ENCODE measurements at regions not wholly inside any gene's neighbourhood (a gene's known extent, or its start where the extent isn't known, plus 50 kb on each side); places are given as distances from the start of the nearest gene placed in this dataset.

DNA sequence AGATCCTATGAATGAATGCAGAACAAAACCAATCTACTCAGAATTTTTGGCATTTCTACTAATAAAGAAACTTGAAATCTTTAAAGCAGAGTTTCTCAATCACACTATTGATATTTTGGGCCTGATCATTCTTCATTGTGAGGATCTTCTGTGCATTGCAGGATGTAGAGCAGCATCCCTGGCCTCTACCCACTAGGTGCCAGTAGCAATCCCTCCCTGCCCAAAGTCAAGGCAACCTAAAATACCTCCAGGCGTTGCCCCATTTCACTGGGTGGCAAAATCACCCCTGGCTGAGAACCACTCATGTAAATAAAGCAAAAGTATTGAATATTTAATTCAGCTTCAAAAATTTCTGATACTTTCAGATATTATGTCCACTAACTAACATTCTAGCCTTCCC is 213.0 kb downstream of the SP3 start:
- intact Hi-C loops (cut with DNase I; ENCODE audit: low total_unique reads) = loop anchor here (5.0 kb wide), 1 partner anchor 120 kb away; no protein-coding TSS in a partner anchor
- Histone ChIP-seq H3K36me3 (no peaks in the 10 kb centered on the region), H3K4me3 (no peak overlapping the region), H3K27me3 (no peaks in the 10 kb centered on the region), H3K9me3 (no peaks in the 10 kb centered on the region), H3K4me1 (no peaks in the 10 kb centered on the region), H3K27ac (no peak overlapping the region)
- no peak for TF ChIP-seq POLR2A (IDR thresholded peaks at IDR 0.05)
- DNase-seq (ENCODE audit: low spot score in 2 of 2) = no peak

- DNase-seq (ENCODE audit: low spot score in 2 of 2) = no peak
- no peak overlapping the region for H3K27ac ChIP-seq
- intact Hi-C loops (cut with DNase I; ENCODE audit: low total_unique reads) = loop anchor here (5.0 kb wide), 1 partner anchor 121 kb away; no protein-coding TSS in a partner anchor
- H3K36me3 ChIP-seq = no peaks in the 10 kb centered on the region
- H3K4me1 ChIP-seq = no peaks in the 10 kb centered on the region
- H3K4me3 ChIP-seq = no peak overlapping the region
- H3K9me3 ChIP-seq = no peaks in the 10 kb centered on the region
- no peaks in the 10 kb centered on the region for H3K27me3 ChIP-seq
- TF ChIP-seq POLR2AphosphoS5 (IDR thresholded peaks at IDR 0.05) = no peak
- TF ChIP-seq POLR2A (IDR thresholded peaks at IDR 0.05) = no peak
- no peak for TF ChIP-seq CTCF (IDR thresholded peaks at IDR 0.05)
Measured at GRCh38 chr2:173753441-173753840, 211.7 kb downstream of the SP3 start.

- no peak for DNase-seq (ENCODE audit: low spot score in 2 of 2)
- H3K4me1 ChIP-seq = no peaks in the 10 kb centered on the region
- no peaks in the 10 kb centered on the region for H3K9me3 ChIP-seq
- H3K27ac ChIP-seq = no peak overlapping the region
- intact Hi-C loops (cut with DNase I; ENCODE audit: low total_unique reads) = loop anchor here (5.0 kb wide), 1 partner anchor 122 kb away; no protein-coding TSS in a partner anchor
- H3K4me3 ChIP-seq = no peak overlapping the region
- H3K36me3 ChIP-seq = no peaks in the 10 kb centered on the region
- H3K27me3 ChIP-seq = no peaks in the 10 kb centered on the region
- TF ChIP-seq CTCF (IDR thresholded peaks at IDR 0.05) (no peak), POLR2AphosphoS5 (IDR thresholded peaks at IDR 0.05) (no peak), POLR2A (IDR thresholded peaks at IDR 0.05) (no peak)
Measured at GRCh38 chr2:173754165-173754564, 211.0 kb downstream of the SP3 start.

- intact Hi-C loops (cut with DNase I; ENCODE audit: low total_unique reads) = loop anchor here (5.0 kb wide), 1 partner anchor 123 kb away; no protein-coding TSS in a partner anchor
- Histone ChIP-seq H3K27ac (no peak overlapping the region), H3K9me3 (no peaks in the 10 kb centered on the region), H3K36me3 (no peaks in the 10 kb centered on the region), H3K4me1 (no peaks in the 10 kb centered on the region), H3K27me3 (no peaks in the 10 kb centered on the region), H3K4me3 (no peak overlapping the region)
- no peak for TF ChIP-seq CTCF (IDR thresholded peaks at IDR 0.05)
- no peak for TF ChIP-seq POLR2AphosphoS5 (IDR thresholded peaks at IDR 0.05)
- TF ChIP-seq POLR2A (IDR thresholded peaks at IDR 0.05) = no peak
- no peak for DNase-seq (ENCODE audit: low spot score in 2 of 2)
Measured at GRCh38 chr2:173754837-173755236, 210.3 kb downstream of the SP3 start.

GRCh38 chr2:173755798-173756197 is 209.4 kb downstream of the SP3 start:
- Histone ChIP-seq H3K36me3 (no peaks in the 10 kb centered on the region), H3K4me1 (no peaks in the 10 kb centered on the region), H3K27me3 (no peaks in the 10 kb centered on the region), H3K4me3 (no peak overlapping the region), H3K27ac (no peak overlapping the region), H3K9me3 (no peaks in the 10 kb centered on the region)
- no peak for DNase-seq (ENCODE audit: low spot score in 2 of 2)
- intact Hi-C loops (cut with DNase I; ENCODE audit: low total_unique reads) = no loop called here
- no peak for TF ChIP-seq POLR2A (IDR thresholded peaks at IDR 0.05)
- no peak for TF ChIP-seq CTCF (IDR thresholded peaks at IDR 0.05)
- no peak for TF ChIP-seq POLR2AphosphoS5 (IDR thresholded peaks at IDR 0.05)

DNA sequence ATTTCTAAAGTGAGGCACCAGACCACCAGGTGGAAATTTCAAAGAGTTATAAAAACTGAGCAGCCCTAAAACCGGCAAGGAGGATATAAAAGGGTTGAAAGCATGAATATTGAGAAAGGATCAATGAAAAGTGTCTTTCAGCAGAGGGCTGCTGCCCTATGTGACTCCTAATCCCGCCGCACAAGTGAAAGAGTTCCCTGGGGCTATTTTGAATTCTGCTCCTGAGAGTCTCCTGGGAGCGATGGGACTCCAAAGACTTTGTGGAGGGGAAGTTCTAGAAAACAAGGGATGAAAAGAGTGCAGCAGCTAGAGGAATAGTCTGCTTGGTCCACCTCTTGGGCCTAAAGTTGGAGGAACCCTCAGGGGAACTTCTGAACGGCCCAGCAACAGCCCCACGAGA is 205.2 kb downstream of the SP3 start:
- Histone ChIP-seq H3K4me1 (no peaks in the 10 kb centered on the region), H3K9me3 (no peaks in the 10 kb centered on the region), H3K36me3 (no peaks in the 10 kb centered on the region), H3K27me3 (no peaks in the 10 kb centered on the region), H3K4me3 (no peak overlapping the region), H3K27ac (no peak overlapping the region)
- DNase-seq (ENCODE audit: low spot score in 2 of 2) = no peak
- intact Hi-C loops (cut with DNase I; ENCODE audit: low total_unique reads) = no loop called here
- TF ChIP-seq CTCF (IDR thresholded peaks at IDR 0.05) = no peak
- no peak for TF ChIP-seq POLR2A (IDR thresholded peaks at IDR 0.05)
- no peak for TF ChIP-seq POLR2AphosphoS5 (IDR thresholded peaks at IDR 0.05)
